ENCODE measurements at regions not wholly inside any gene's neighbourhood (a gene's known extent, or its start where the extent isn't known, plus 50 kb on each side); places are given as distances from the start of the nearest gene placed in this dataset.

GRCh38 chr21:26405071-26405470 lies 168.0 kb downstream of the CYYR1 start:
- TF ChIP-seq OSR1 (CRISPR knock-in tag; IDR thresholded peaks at IDR 0.05): no peak
- no peak for TF ChIP-seq SNAI2 (CRISPR knock-in tag; IDR thresholded peaks at IDR 0.05)
- no peak for TF ChIP-seq PATZ1 (CRISPR knock-in tag; IDR thresholded peaks at IDR 0.05; ENCODE audit: borderline replicate concordance)
- TF ChIP-seq TSHZ2 (CRISPR knock-in tag; IDR thresholded peaks at IDR 0.05): no peak
